HG03460 (cell line): ENCODE measurements at regions not wholly inside any gene's neighbourhood (a gene's known extent, or its start where the extent isn't known, plus 50 kb on each side); places are given as distances from the start of the nearest gene placed in this dataset.

Experiments
- ATAC-seq: cut with Tn5 transposase; IDR thresholded peaks from one replicate; pipeline ENCODE4 v1.9.1; 2021; ENCODE audit not compliant: unreplicated experiment

- no peak for ATAC-seq
Observed at GRCh38 chr5:18098691-18099090, 464.4 kb downstream of the TAF11L14 start.

DNA sequence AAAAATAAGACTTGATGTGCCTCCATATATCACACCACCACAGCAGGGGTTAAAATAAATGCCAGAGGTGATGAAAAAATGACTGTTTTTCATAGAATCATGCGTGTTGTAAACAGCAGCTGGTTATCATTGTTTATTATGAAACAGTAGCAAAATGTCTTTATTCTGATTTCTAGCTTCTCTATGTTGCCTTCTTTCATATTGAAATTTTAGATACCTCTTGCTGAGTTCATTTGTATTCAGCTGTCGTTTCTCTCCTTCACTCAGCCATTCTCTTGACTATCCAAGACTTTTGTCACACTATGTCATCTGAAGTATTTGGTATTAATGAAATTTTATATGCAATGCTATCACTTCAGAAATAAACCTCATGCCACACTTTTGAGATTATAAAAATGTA is 465.0 kb downstream of the TAF11L14 start:
- ATAC-seq = no peak

DNA sequence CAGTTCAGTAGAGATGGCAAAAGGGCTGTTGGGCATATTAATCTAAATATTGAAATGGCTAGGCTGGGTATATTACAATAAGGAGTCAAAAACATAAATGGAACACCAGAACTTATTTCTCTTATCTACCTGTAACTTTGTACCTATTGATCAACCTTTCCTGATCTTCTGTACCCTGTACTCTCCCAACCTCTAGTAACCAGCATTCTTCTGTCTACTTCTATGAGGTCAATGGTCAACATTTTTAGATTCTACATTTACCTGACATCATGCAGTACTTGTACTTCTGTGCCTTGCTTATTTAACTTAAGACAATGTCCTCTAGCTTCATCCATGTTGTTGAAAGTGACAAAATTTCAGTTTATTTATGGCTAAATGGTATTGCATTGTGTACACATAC is 467.3 kb downstream of the TAF11L14 start:
- no peak for ATAC-seq

- no peak for ATAC-seq
Observed at GRCh38 chr5:18102733-18103132, 468.5 kb downstream of the TAF11L14 start.

- ATAC-seq = no peak
Observed at GRCh38 chr5:18105449-18105848, 471.2 kb downstream of the TAF11L14 start.

DNA sequence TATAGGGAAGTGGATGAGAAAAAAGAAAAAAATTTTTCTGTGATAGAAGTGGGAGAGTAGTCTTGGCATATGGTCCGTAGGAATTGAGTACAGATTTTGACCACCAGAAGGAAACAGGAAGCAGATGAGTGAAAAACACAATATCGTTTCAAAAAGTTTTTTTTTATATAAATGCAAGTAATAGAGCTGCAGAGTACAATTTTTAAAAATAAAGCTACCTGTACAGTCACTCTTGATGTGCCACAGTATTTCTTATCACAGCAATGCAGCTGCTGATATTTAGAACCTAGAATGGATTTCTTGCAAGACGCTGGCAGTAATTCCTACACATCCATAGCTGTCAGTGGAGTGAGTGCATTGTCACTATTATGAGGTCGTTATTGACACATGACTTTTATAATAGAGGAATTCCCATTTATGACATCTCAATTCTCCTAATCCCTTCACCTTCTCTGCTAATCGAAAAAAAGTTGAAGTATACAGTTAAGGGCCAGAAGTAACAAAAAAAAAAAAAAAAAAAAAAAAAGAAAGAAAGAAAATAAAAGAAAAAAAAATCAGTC is 477.7 kb downstream of the TAF11L14 start:
- no peak for ATAC-seq

- ATAC-seq = no peak
Observed at GRCh38 chr5:18113721-18114120, 479.5 kb downstream of the TAF11L14 start.

- ATAC-seq = no peak
Observed at GRCh38 chr5:18114151-18114757, 480.0 kb downstream of the TAF11L14 start.

GRCh38 chr5:18117968-18118367 is 483.7 kb downstream of the TAF11L14 start:
- no peak for ATAC-seq

GRCh38 chr5:18119156-18119785 is 485.0 kb downstream of the TAF11L14 start:
- no peak for ATAC-seq

DNA sequence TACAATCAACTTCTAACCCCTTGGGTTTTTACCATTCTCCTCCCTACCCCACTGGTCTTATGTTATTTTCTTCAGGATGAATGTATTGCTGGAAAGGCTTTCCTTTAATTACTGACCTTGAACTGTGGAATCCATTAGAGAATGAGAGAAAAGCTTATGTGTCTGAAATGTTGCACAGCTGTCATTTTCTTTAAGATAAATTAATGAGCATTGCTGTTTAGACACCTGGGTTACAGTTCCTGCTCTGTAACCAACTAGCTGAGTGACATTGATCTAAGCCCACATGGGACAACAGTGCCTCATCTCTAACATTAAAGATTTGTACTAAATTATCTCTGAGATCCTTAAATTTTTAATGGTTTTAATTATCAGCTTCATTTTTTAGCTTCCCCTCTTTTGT is 507.0 kb downstream of the TAF11L14 start:
- no peak for ATAC-seq

DNA sequence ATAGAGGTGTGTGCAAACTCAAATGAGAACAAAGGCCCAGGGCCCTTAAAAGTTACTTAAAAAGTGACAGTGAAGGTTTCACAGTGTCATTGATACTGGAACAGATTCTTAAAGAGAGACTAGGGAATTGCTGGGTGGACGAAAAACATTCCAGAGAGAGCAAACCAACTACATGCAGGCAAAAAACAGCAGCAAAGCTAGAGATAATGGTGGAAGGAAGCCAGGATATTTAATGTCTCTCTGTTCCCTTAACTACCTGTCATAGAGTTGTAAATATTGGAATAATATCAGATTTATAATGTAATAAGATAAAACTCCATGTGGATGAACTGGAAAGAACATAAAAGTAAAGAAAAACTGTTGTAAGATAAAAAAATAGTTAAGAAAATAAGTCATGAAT is 508.6 kb downstream of the TAF11L14 start:
- ATAC-seq = no peak

DNA sequence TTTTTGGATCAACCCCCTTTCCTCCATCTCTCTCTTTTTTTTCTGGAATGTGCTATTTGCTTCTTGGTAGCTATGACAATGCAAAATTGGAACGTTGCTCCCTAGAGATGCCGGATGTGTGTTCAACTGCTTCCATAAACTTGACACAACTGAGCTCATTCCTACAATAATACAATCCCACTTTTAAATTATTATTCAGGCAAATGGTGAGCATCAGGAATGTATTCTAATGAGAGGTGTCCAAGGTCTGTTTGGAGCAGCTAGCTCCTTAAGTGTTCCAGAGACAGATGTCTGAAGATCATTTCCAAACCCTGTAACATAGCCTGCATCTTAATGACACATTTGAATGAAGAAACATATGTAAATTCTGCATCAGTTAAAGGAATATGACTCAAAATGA is 518.4 kb downstream of the TAF11L14 start:
- ATAC-seq = no peak

GRCh38 chr5:18158166-18158565 is 523.9 kb downstream of the TAF11L14 start:
- ATAC-seq = no peak

DNA sequence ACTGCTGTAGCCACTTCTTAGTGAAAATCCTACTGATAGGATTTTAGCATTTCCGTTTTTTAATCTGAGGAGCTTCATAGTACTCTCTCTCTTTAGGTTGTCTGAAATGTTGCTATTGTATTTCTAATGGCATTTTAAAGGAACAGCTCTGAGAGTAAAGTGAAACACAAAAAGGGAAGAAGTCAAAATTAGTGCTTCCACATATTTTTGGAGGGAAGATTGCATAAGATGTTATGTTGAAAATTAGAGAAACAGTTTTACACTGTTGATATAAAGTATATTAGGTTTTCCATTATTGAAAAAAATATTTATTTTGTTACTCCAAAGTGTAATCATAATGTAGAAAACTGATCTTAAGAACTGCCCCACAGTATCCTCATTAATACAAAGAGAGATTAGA is 525.1 kb downstream of the TAF11L14 start:
- no peak for ATAC-seq

DNA sequence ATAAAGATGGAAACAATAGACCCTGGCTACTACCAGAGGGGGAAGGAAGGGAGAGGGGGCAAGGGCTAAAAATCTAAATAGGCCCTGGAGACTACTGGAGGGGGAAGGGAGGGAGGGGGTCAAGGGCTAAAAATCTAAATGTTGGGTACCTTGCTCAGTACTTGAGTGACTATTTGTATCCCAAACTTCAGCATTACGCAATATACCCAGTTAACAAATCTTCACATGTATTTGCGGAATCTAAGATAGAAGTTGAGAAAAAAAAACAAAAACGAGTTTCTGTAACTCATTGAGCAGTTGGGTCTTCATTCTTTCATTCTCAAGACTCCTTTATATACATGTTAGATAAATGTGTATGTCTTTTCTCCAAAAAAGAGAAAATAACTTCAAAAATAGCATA is 537.4 kb downstream of the TAF11L14 start:
- no peak for ATAC-seq

DNA sequence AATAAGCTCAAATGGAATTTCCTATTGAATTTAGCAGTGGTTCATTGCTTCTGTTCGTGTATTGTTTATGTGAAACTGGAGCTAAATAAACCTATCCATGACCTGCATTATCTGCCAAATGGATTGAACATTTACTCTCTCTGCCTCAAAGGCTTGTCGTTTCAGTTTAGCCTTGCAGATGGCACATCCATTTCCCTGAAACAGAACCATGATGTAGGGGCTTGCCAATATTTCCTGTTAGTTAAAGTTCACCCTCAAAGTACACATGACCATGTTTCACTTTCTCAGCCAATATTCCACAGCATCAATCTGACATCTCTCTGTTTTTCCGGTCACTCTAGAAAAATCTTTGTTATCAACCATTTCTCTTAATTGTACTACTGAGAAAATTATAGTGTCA is 545.3 kb downstream of the TAF11L14 start:
- no peak for ATAC-seq

- ATAC-seq = no peak
Observed at GRCh38 chr5:18181575-18181974, 547.3 kb downstream of the TAF11L14 start.

DNA sequence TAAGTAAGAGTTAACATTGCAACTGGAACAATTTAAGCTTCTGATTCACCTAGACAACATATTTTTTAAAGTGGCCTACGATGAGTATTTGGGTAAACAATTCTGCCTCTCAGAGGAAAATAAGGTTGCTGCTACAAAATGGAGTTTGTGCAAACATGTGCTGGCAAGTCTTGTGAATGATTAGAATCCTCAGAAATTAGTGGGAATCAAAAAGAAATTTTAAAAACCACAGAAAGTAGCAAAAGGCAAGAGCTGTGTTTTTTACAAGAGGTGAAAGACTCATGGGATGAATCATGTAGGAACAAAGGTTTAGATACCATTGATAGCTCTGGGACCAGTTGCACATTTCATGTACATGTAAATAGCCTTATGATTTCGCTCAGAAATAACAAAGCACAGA is 561.6 kb downstream of the TAF11L14 start:
- ATAC-seq = no peak

- ATAC-seq = no peak
Observed at GRCh38 chr5:18197734-18198133, 563.5 kb downstream of the TAF11L14 start.

GRCh38 chr5:18202164-18202563 is 567.9 kb downstream of the TAF11L14 start:
- ATAC-seq = no peak

DNA sequence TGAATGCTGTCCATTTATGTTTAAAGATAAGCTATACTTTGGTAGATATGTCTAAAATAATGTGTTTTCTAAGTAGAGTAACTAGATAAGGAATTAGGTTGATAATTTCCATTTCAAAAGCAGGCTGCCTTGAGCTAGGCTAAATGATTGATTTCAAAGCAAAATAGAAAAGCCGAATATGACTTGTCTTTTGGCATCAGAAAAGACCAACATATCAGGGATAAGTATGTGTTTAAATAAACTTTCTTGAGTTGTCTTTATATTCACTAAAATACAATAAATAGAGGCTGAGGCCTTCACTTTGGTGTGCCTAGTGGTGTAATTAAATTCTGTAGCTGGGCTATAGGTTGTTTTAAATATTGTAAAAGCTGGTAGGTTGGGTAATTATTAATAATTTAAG is 569.0 kb downstream of the TAF11L14 start:
- ATAC-seq = no peak

- no peak for ATAC-seq
Observed at GRCh38 chr5:18213666-18214065, 579.4 kb downstream of the TAF11L14 start.
